UCSD-AML1 (cell line): ENCODE measurements at regions not wholly inside any gene's neighbourhood (a gene's known extent, or its start where the extent isn't known, plus 50 kb on each side); places are given as distances from the start of the nearest gene placed in this dataset.

Source experiments
- DNase-seq: peaks from one replicate; lab custom pipeline; 2025; ENCODE audit not compliant: unreplicated experiment; lab: John Stamatoyannopoulos, UW

GRCh38 chr10:128694168-128694850 lies 568.1 kb upstream of the MKI67 start:
- DNase-seq, result no peak

GRCh38 chr10:128694851-128695725 lies 568.9 kb upstream of the MKI67 start:
- no peak for DNase-seq

- no peak for DNase-seq
These were observed 569.7 kb upstream of the MKI67 start for GRCh38 chr10:128695931-128696330.

GRCh38 chr10:128697437-128697836 lies 571.2 kb upstream of the MKI67 start:
- no peak for DNase-seq

GRCh38 chr10:128701381-128701780 lies 575.2 kb upstream of the MKI67 start:
- DNase-seq, result no peak

- no peak for DNase-seq
These were observed 575.6 kb upstream of the MKI67 start for GRCh38 chr10:128701837-128702236.

GRCh38 chr10:128704716-128705115 lies 578.5 kb upstream of the MKI67 start:
- no peak for DNase-seq

GRCh38 chr10:128708182-128708581 lies 582.0 kb upstream of the MKI67 start:
- no peak for DNase-seq

- no peak for DNase-seq
These were observed 583.5 kb upstream of the MKI67 start for GRCh38 chr10:128709686-128710085.

GRCh38 chr10:128710098-128710797 lies 584.0 kb upstream of the MKI67 start:
- DNase-seq, result no peak

GRCh38 chr10:128710798-128711183 lies 584.6 kb upstream of the MKI67 start:
- DNase-seq, result no peak

GRCh38 chr10:128711806-128712205 lies 585.6 kb upstream of the MKI67 start:
- DNase-seq, result no peak

GRCh38 chr10:128712661-128713400 lies 586.6 kb upstream of the MKI67 start:
- no peak for DNase-seq

GRCh38 chr10:128713471-128713870 lies 587.2 kb upstream of the MKI67 start:
- DNase-seq, result no peak

GRCh38 chr10:128713874-128714570 lies 587.8 kb upstream of the MKI67 start:
- no peak for DNase-seq

- no peak for DNase-seq
These were observed 588.6 kb upstream of the MKI67 start for GRCh38 chr10:128714644-128715415.

- DNase-seq, result no peak
These were observed 590.0 kb upstream of the MKI67 start for GRCh38 chr10:128716181-128716580.

- DNase-seq, result no peak
These were observed 595.8 kb upstream of the MKI67 start for GRCh38 chr10:128721963-128722445.

- DNase-seq, result no peak
These were observed 596.7 kb upstream of the MKI67 start for GRCh38 chr10:128722947-128723346.
